Hepatocyte (in vitro differentiated cells): ENCODE measurements at regions not wholly inside any gene's neighbourhood (a gene's known extent, or its start where the extent isn't known, plus 50 kb on each side); places are given as distances from the start of the nearest gene placed in this dataset.

Experiments
- CTCF ChIP-seq: fragments of 200-600 bp; sonication (generic); IDR thresholded peaks from 2 replicates; pipeline ENCODE4 v1.5.1; 2016; ENCODE audit warnings: antibody characterized with exemption, mild to moderate bottlenecking; ENCODE audit not compliant: poor library complexity
- EZH2 ChIP-seq: fragments of 200-600 bp; sonication (generic); IDR thresholded peaks from 2 replicates; pipeline ENCODE4 v1.6.1; 2016; ENCODE audit warnings: antibody characterized with exemption, mild to moderate bottlenecking, borderline replicate concordance

GRCh38 chr20:51985013-51985415, 182.7 kb upstream of the SALL4 start:
- TF ChIP-seq CTCF (no peak), EZH2 (no peak)
